Tibial nerve (tissue), 3 donors: ENCODE measurements at regions not wholly inside any gene's neighbourhood (a gene's known extent, or its start where the extent isn't known, plus 50 kb on each side); places are given as distances from the start of the nearest gene placed in this dataset.
A peak's percentile ranks its signal among the peaks of the same experiment; 100 is the strongest.

Experiments
- POLR2A ChIP-seq, 2 donors: fragments of 450-650 bp; IDR thresholded peaks; one replicate each; pipeline ENCODE4 v1.6.1; 2017; ENCODE audit warnings: antibody characterized with exemption in 2 of 2, mild to moderate bottlenecking in 2 of 2, moderate library complexity in 2 of 2
- TF ChIP-seq, protein P1 (sequence below), 5 experiments: fragments of 200-600 bp in 3 of 5; fragments of 450-650 bp in 2 of 5; sonication (generic) in 3 of 5; IDR thresholded peaks; one replicate each; pipeline ENCODE4 v1.5.1; 2016 to 2019; ENCODE audit warnings: antibody characterized with exemption in 5 of 5, mild to moderate bottlenecking in 3 of 5, moderate library complexity in 2 of 5

DNA sequence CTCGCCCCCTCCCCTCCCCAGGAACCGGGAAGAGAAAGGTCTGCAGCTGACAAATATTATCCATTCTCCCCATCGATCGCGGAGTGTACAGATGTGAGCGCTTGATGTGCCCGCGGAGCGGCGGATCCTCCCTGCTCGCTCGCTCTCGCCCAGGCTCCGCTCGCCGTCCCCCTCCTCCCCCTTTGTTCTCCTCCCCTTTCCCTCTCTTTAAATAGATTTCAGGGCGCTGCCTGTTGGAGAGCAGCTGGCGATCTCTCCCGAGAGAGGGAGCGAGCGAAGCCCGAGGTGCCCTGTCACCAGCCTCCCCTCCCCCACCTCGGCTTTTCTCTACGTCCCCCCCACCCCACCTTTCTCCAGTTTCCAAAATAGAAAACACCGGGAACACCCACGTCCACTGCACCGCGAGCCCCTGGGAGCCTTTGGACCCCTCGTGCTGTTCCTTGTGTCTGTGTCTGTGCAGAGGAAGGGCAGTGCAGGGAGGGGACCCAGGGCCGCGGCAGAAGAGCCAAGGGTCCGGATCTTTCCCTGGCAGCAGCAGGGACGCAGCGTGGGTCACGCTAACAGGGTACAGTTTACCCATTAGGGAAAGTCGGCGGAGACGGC lies 56.6 kb upstream of the BCOR start:
- TF ChIP-seq, protein P1, sequence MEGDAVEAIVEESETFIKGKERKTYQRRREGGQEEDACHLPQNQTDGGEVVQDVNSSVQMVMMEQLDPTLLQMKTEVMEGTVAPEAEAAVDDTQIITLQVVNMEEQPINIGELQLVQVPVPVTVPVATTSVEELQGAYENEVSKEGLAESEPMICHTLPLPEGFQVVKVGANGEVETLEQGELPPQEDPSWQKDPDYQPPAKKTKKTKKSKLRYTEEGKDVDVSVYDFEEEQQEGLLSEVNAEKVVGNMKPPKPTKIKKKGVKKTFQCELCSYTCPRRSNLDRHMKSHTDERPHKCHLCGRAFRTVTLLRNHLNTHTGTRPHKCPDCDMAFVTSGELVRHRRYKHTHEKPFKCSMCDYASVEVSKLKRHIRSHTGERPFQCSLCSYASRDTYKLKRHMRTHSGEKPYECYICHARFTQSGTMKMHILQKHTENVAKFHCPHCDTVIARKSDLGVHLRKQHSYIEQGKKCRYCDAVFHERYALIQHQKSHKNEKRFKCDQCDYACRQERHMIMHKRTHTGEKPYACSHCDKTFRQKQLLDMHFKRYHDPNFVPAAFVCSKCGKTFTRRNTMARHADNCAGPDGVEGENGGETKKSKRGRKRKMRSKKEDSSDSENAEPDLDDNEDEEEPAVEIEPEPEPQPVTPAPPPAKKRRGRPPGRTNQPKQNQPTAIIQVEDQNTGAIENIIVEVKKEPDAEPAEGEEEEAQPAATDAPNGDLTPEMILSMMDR (IDR thresholded peaks at IDR 0.05), result peak in 1 of 5 experiments; percentile 4
- TF ChIP-seq POLR2A (IDR thresholded peaks at IDR 0.05), result no peak
